H1 (cell line): ENCODE measurements at regions not wholly inside any gene's neighbourhood (a gene's known extent, or its start where the extent isn't known, plus 50 kb on each side); places are given as distances from the start of the nearest gene placed in this dataset.

ENCODE experiments used
- CHD1 ChIP-seq: IDR thresholded peaks from 2 replicates; pipeline ENCODE4 v1.6.1; 2012; ENCODE audit warnings: low read depth, low read length, improper control_type of control experiment
- EGR1 ChIP-seq: IDR thresholded peaks from 2 replicates; pipeline ENCODE4 v1.6.1; 2011; ENCODE audit warnings: low read depth, low read length, borderline replicate concordance
- EZH2 ChIP-seq: fragments of 200-600 bp; sonication (generic); IDR thresholded peaks from 2 replicates; pipeline ENCODE4 v1.7.1; 2012; ENCODE audit warnings: low read depth, mild to moderate bottlenecking, moderate library complexity, low read length, inconsistent platforms; ENCODE audit not compliant: severe bottlenecking
- MAFK ChIP-seq: IDR thresholded peaks from 2 replicates; pipeline ENCODE4 v1.6.1; 2012; ENCODE audit warnings: low read depth, mild to moderate bottlenecking, improper control_type of control experiment, low read length
- POLR2A ChIP-seq, 2 experiments: IDR thresholded peaks; 1 replicate in 1 of 2; 2 replicates in 1 of 2; pipeline ENCODE4 v1.6.1; 2011; ENCODE audit warnings: low read depth in 2 of 2, low read length in 2 of 2, mild to moderate bottlenecking in 2 of 2; ENCODE audit errors: control extremely low read depth in 1 of 2
- POLR2AphosphoS5 ChIP-seq: IDR thresholded peaks from 2 replicates; pipeline ENCODE4 v1.6.1; 2011; ENCODE audit warnings: low read depth, low read length
- SIN3A ChIP-seq, 2 experiments: IDR thresholded peaks in 1 of 2; conservative IDR thresholded peaks in 1 of 2; 2 replicates each; pipeline ENCODE4 v1.6.1; 2011 to 2012; ENCODE audit warnings: low read length in 2 of 2, improper control_type of control experiment in 1 of 2, low read depth in 1 of 2, mild to moderate bottlenecking in 1 of 2
- ZNF274 ChIP-seq: IDR thresholded peaks from 2 replicates; pipeline ENCODE4 v1.7.0; 2012; ENCODE audit warnings: low read length, borderline replicate concordance; ENCODE audit errors: extremely low read depth
- TF ChIP-seq, protein P1 (sequence below), 3 experiments: IDR thresholded peaks; 1 replicate in 2 of 3; 2 replicates in 1 of 3; pipeline versions ENCODE4 v1.5.1 to v1.6.1; 2011; ENCODE audit warnings: low read length in 3 of 3, mild to moderate bottlenecking in 3 of 3, inconsistent platforms in 2 of 3, low read depth in 1 of 3, moderate library complexity in 1 of 3; ENCODE audit not compliant: insufficient read depth in 1 of 3; ENCODE audit errors: control extremely low read depth in 1 of 3
- TF ChIP-seq, protein P2 (sequence below): IDR thresholded peaks from 2 replicates; pipeline ENCODE4 v1.6.1; 2011; ENCODE audit warnings: low read length, improper control_type of control experiment

DNA sequence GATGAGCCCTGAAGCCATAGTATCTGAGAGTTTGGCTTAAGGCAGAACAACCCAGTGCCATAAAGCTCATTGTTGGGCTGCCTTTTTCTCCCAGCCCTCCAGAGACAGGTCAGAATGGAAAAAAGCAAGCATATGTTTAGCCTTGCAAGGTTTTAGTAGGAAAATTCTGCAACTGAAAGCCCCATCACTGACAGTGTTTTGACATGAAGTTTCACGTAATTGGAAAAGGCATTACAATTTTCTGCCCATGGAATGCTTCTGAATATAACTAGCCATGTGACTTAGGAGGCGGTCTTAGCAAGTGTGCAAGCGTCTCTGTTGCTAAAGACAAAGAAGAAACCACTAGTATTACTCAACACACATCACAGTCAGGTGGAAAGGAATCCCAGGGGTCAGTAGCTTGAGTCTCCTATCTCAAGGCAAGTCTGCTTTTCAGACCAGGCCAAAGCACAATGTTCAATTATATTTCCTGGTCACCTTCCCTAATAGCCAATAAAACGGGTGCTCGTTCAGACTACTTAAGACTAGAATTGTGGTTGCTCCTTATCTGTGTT lies 117.6 kb downstream of the CARTPT start:
- TF ChIP-seq SIN3A (conservative IDR thresholded peaks at IDR 0.05 in 1 of 2, IDR thresholded peaks at IDR 0.05 in 1 of 2; ENCODE audit: low read depth in 1 of 2, low read length in 2 of 2) (no peak), POLR2AphosphoS5 (no peak), ZNF274 (no peak), CHD1 (no peak), POLR2A (IDR thresholded peaks at IDR 0.05; ENCODE audit: control extremely low read depth in 1 of 2, low read depth in 2 of 2, low read length in 2 of 2) (no peak), EGR1 (no peak), EZH2 (no peak), MAFK (no peak)
- TF ChIP-seq, protein P1, sequence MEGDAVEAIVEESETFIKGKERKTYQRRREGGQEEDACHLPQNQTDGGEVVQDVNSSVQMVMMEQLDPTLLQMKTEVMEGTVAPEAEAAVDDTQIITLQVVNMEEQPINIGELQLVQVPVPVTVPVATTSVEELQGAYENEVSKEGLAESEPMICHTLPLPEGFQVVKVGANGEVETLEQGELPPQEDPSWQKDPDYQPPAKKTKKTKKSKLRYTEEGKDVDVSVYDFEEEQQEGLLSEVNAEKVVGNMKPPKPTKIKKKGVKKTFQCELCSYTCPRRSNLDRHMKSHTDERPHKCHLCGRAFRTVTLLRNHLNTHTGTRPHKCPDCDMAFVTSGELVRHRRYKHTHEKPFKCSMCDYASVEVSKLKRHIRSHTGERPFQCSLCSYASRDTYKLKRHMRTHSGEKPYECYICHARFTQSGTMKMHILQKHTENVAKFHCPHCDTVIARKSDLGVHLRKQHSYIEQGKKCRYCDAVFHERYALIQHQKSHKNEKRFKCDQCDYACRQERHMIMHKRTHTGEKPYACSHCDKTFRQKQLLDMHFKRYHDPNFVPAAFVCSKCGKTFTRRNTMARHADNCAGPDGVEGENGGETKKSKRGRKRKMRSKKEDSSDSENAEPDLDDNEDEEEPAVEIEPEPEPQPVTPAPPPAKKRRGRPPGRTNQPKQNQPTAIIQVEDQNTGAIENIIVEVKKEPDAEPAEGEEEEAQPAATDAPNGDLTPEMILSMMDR (IDR thresholded peaks at IDR 0.05; ENCODE audit: control extremely low read depth in 1 of 3, insufficient read depth in 1 of 3, low read depth in 1 of 3, low read length in 3 of 3), result no peak
- TF ChIP-seq, protein P2, sequence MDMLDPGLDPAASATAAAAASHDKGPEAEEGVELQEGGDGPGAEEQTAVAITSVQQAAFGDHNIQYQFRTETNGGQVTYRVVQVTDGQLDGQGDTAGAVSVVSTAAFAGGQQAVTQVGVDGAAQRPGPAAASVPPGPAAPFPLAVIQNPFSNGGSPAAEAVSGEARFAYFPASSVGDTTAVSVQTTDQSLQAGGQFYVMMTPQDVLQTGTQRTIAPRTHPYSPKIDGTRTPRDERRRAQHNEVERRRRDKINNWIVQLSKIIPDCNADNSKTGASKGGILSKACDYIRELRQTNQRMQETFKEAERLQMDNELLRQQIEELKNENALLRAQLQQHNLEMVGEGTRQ, result no peak
